HG03196 (cell line): ENCODE measurements at regions not wholly inside any gene's neighbourhood (a gene's known extent, or its start where the extent isn't known, plus 50 kb on each side); places are given as distances from the start of the nearest gene placed in this dataset.

ENCODE experiments used
- ATAC-seq: cut with Tn5 transposase; IDR thresholded peaks from one replicate; pipeline ENCODE4 v1.9.1; 2021; ENCODE audit not compliant: unreplicated experiment

- no peak for ATAC-seq
These were observed 516.9 kb upstream of the ZNF608 start for GRCh38 chr5:125263356-125263755.

GRCh38 chr5:125266106-125266505 lies 519.7 kb upstream of the ZNF608 start:
- ATAC-seq: no peak

- no peak for ATAC-seq
These were observed 521.3 kb upstream of the ZNF608 start for GRCh38 chr5:125267636-125268248.

DNA sequence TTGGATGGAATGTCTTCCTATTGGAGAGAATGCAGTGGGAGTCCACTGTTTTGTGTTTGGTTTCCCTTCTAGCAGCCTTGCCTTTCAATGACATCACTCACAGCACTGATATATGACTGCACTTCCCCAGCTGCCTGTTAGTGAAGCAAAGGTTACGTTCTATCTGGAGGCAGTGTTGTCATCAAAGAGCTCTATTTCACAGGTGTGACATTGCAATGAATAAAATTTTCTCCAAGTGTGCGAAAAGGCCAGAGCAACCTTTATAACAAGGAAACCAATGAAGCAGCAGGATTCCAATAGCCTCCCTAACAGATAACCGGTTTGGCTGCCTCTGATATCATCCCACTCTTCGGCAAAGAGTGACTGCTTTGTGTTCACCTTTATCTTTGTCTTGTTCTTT lies 523.5 kb upstream of the ZNF608 start:
- no peak for ATAC-seq

- no peak for ATAC-seq
These were observed 525.9 kb upstream of the ZNF608 start for GRCh38 chr5:125272357-125272756.

DNA sequence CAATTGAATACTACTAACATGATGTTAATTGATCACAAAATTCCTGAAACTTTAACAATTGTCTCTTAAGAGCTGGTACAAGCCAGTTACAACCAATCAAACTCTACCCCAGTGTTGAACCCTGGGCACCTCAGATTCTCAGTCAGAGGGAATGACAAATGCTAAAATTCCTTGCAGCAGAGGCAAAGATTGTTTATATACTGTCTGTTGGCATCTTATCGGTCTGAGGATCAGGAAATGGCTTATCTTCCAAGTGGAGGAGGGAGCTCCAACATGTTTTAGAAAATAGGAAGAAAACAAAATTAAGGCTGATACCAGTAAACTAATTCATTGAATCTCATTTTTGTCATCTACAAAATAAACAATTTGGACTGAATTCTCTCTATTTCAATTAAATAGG lies 527.8 kb upstream of the ZNF608 start:
- no peak for ATAC-seq

DNA sequence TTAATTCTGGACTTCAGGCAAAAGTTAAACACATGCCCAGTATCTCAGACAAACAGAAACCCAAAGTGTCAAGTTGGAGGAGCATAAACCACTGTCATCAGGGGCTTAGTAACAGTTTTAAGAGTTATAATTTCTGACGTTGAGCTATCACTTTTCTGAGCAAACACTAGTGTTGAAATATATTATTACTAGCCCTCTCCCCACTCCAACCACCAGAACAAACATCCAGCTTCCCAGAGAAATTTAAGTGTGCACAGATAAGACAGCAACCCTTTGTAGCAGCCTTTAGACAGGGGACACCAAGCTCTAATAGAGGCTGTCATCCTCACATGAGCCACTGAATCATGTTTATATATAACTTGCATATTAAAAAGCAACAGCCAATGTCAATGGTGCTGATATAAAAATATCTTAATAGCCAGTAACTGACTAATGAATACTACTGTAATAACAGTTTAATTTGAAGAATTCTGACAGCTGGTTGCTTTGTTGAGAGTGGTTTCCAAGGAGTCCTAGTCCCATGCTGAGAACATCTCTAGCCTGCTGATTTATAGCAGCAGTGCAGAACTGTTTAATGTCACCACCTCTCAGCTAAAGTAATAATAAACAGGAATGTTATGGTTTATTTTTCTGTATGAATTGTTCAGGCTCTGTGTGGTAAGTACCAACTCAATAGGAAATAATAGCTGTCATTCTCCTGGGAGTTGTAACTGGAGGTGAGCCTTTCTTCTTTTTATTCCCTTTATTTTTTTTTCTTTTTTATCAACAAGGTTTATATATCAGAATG lies 528.7 kb upstream of the ZNF608 start:
- no peak for ATAC-seq

- no peak for ATAC-seq
These were observed 529.3 kb upstream of the ZNF608 start for GRCh38 chr5:125275725-125276090.

DNA sequence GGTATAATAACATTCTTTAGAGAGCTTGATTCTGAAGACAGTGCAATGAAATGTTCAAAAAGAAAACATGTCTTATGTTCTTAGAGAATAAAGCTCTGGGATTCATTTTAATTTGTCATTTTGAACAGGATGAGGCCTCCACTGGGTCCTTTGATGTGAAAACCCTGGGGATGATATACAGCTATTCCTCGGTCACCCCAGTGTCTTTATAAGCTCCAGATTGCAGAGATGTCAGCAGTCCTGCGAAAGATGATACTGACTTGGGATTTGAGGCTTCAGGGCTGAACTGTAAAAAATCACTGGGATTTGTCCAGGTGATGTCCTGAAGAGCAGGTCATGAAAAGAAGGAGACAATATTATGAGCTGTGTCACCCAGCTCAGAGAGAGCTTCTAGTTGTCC lies 529.7 kb upstream of the ZNF608 start:
- no peak for ATAC-seq

DNA sequence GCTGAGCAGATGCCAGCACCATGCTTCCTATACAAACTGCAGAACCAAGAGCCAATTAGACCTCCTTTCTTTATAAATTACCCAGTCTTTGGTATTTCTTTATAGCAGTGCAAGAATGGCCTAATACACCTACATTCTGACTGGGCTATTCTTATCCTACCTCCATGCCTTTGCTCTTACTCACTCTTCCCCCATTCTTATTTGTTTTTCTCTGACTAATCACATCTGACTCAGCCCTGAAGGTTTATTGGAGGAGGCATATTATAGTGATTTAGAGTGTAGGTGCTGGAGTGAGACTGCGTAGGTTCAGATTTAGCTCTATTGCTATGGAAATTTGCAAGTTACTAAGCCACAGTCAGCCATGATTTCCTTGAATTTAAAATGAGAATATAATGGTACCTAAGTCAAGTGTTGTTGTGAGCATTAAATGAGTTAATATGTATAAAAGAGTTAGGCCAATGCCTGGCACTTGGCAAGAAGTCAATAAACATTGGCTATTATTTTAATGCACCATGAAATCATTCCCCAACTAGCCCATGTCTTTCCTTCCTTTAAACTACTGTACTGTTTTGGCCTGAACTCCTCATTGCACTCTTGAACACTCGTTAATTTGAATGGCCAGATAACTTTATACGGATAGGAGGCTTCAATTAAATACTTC lies 531.2 kb upstream of the ZNF608 start:
- no peak for ATAC-seq

GRCh38 chr5:125278711-125279110 lies 532.3 kb upstream of the ZNF608 start:
- ATAC-seq: no peak

- no peak for ATAC-seq
These were observed 535.2 kb upstream of the ZNF608 start for GRCh38 chr5:125281667-125282066.

- ATAC-seq: no peak
These were observed 536.9 kb upstream of the ZNF608 start for GRCh38 chr5:125283372-125283771.

GRCh38 chr5:125286271-125286670 lies 539.8 kb upstream of the ZNF608 start:
- ATAC-seq: no peak

DNA sequence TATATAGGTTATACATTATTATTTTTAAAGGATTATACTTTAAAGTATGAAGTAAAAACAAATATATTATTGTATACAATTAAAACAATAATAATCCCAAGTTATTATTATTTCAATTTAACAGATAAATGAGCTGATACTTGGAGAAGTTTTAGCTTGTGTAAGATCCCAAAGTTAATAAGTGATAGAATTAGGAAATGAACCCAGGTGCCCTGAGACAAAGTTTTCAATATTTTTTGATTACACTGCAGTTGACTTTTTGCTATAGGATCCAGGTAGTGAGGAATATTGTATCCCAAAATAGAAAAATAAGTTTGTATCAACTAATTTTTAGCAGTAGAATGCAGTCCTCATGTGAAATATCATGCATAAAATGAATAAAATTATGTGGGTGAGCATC lies 543.2 kb upstream of the ZNF608 start:
- no peak for ATAC-seq

GRCh38 chr5:125290935-125291334 lies 544.5 kb upstream of the ZNF608 start:
- ATAC-seq: no peak

- ATAC-seq: no peak
These were observed 545.0 kb upstream of the ZNF608 start for GRCh38 chr5:125291447-125291846.

GRCh38 chr5:125293223-125293622 lies 546.8 kb upstream of the ZNF608 start:
- no peak for ATAC-seq

GRCh38 chr5:125293726-125294125 lies 547.3 kb upstream of the ZNF608 start:
- ATAC-seq: no peak

- ATAC-seq: no peak
These were observed 548.4 kb upstream of the ZNF608 start for GRCh38 chr5:125294844-125295243.

DNA sequence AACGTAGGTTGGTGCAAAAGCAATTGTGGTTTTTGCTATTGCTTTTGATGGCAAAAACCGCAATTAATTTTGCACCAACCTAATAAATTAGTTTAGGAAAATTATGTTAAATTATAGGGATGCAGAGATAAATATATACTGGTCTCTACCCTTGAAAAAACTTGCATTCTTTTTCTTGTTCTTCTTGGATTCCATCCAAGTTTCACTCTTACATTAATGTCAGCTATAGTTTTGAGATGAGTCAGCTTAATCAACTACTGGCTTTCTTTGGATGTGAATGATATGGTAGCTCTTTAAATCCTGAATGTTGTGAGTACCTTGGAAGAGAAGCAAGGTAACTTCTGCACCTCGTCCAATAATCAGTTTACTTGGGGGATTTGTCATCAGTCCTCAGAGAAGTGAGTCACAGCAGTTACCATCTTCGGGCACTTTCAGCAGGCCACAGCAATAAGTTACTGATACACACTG lies 549.0 kb upstream of the ZNF608 start:
- ATAC-seq: no peak

DNA sequence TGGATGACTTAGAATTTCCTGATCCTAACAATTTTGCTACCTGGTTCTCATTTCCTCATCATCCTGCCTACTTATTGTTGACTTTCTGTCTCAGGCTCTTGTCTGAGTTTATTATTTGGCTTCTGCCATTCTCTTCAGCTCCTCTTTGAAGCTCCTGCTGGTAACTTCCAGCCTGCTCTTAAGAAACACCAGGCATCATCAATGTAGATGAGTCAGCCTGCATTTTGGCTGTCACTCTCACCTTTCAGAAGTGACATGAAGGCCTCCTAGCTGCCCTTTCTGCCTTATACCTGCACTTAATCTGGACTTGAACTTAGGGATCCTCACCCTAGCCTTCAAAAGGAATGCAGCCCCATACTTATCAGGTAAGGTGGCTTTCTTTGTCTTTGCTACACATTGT lies 551.8 kb upstream of the ZNF608 start:
- no peak for ATAC-seq
